CD4-positive, CD25-positive, alpha-beta regulatory T cell (primary cell): ENCODE measurements at regions not wholly inside any gene's neighbourhood (a gene's known extent, or its start where the extent isn't known, plus 50 kb on each side); places are given as distances from the start of the nearest gene placed in this dataset.
"Not testable (repeated sequence)": the region's sequence is repeated elsewhere in the genome, so short reads cannot be mapped to it uniquely, and the experiment has no call there.

Experiments used
- ATAC-seq, 2 donors: fragments of 150-1000 bp; cut with Tn5 transposase; one replicate each; pipeline ENCODE4 v1.10.0; 2021; ENCODE audit warnings: low read depth in 2 of 2, moderate number of reproducible peaks in 2 of 2, moderate library complexity in 1 of 2
- DNase-seq, 3 donors: peaks; one replicate each; pipeline versions ENCODE4 v3.0.0 to v3.0.0-alpha.2; 2012 to 2022; ENCODE audit warnings: mixed read lengths in 1 of 3
- H3K27ac ChIP-seq: one replicate; pipeline ENCODE4 v1.7.0; 2013; ENCODE audit warnings: mild to moderate bottlenecking, low read length; ENCODE audit not compliant: insufficient read depth, poor library complexity, severe bottlenecking
- H3K27me3 ChIP-seq: one replicate; pipeline ENCODE4 v1.7.0; 2013; ENCODE audit warnings: low read length; ENCODE audit not compliant: control insufficient read depth, insufficient read depth
- H3K36me3 ChIP-seq: one replicate; pipeline ENCODE4 v1.7.0; 2013; ENCODE audit warnings: mild to moderate bottlenecking, low read length, moderate library complexity; ENCODE audit not compliant: control insufficient read depth, insufficient read depth
- H3K4me1 ChIP-seq: 2 replicates; pipeline ENCODE4 v1.7.0; 2013; ENCODE audit warnings: mild to moderate bottlenecking, low read length; ENCODE audit not compliant: insufficient read depth, control insufficient read depth, poor library complexity, severe bottlenecking
- H3K4me3 ChIP-seq: one replicate; pipeline ENCODE4 v1.7.0; 2013; ENCODE audit warnings: low read depth, mild to moderate bottlenecking, low read length, moderate library complexity
- H3K9me3 ChIP-seq, 2 experiments: 1 replicate in 1 of 2; 2 replicates in 1 of 2; pipeline ENCODE4 v1.7.0; 2013; ENCODE audit warnings: low read length in 2 of 2, mild to moderate bottlenecking in 1 of 2, moderate library complexity in 1 of 2; ENCODE audit not compliant: control insufficient read depth in 2 of 2
- H3K27ac Mint-ChIP-seq, 3 donors: one replicate each; pipeline ENCODE4 v1.8.0; 2020 to 2022; ENCODE audit warnings: mild to moderate bottlenecking in 3 of 3, mixed read lengths in 3 of 3, moderate library complexity in 2 of 3
- H3K27me3 Mint-ChIP-seq: one replicate; pipeline ENCODE4 v1.8.0; 2022; ENCODE audit warnings: mild to moderate bottlenecking, mixed read lengths
- H3K36me3 Mint-ChIP-seq: one replicate; pipeline ENCODE4 v1.8.0; 2020; ENCODE audit warnings: mixed read lengths
- H3K4me1 Mint-ChIP-seq, 4 donors: one replicate each; pipeline ENCODE4 v1.8.0; 2020 to 2022; ENCODE audit warnings: mixed read lengths in 4 of 4, mild to moderate bottlenecking in 1 of 4
- H3K4me3 Mint-ChIP-seq, 4 donors: one replicate each; pipeline ENCODE4 v1.8.0; 2020 to 2022; ENCODE audit warnings: mild to moderate bottlenecking in 4 of 4, mixed read lengths in 4 of 4, moderate library complexity in 3 of 4
- H3K9me3 Mint-ChIP-seq, 7 donors: one replicate each; pipeline ENCODE4 v1.8.0; 2020 to 2022; ENCODE audit warnings: mixed read lengths in 7 of 7, mild to moderate bottlenecking in 3 of 7, moderate library complexity in 2 of 7

DNA sequence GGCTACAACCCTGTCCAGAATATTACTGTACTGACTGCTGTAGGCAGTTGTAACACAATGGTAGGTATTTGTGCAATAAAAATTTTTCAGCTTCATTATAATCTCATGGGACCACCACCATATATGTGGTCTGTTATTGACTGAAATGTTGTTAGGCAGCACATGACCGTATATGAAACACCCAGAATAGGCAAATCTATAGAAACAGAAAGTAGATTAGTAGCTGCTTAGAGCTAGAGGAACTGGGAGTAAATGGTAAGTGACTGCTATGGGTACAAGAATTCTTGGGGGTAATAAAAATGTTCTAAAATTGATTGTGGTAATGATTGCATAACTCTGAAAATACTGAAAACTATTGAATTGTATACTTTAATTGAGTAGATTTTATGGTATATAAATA lies 185.7 kb downstream of the ESM1 start:
- H3K36me3 ChIP-seq = no peaks in the 10 kb centered on the region
- H3K27me3 ChIP-seq = peaks cover 2% of the 10 kb centered on the region
- no peaks in the 10 kb centered on the region for H3K9me3 ChIP-seq
- Mint-ChIP-seq H3K4me1 (peaks cover 0 to 4% (median 2%) of the 10 kb centered on the region in 4 donors), H3K36me3 (no peaks in the 10 kb centered on the region), H3K27ac (no peak overlapping the region), H3K4me3 (no peak overlapping the region), H3K9me3 (peaks cover 0 to 1% (median 0%) of the 10 kb centered on the region in 7 donors), H3K27me3 (peaks cover 21% of the 10 kb centered on the region)
- no peak overlapping the region for H3K4me3 ChIP-seq
- no peak for DNase-seq
- no peak overlapping the region for H3K27ac ChIP-seq
- H3K4me1 ChIP-seq = no peaks in the 10 kb centered on the region
- ATAC-seq = no peak

- Mint-ChIP-seq H3K27ac (no peak overlapping the region), H3K27me3 (peaks cover 37% of the 10 kb centered on the region), H3K36me3 (no peaks in the 10 kb centered on the region), H3K9me3 (peaks cover 0 to 6% (median 0%) of the 10 kb centered on the region in 7 donors), H3K4me3 (no peak overlapping the region), H3K4me1 (peaks cover 0 to 9% (median 2%) of the 10 kb centered on the region in 4 donors)
- DNase-seq = no peak
- no peak overlapping the region for H3K4me3 ChIP-seq
- ATAC-seq = no peak
- H3K4me1 ChIP-seq = no peaks in the 10 kb centered on the region
- no peaks in the 10 kb centered on the region for H3K36me3 ChIP-seq
- peaks cover 2% of the 10 kb centered on the region for H3K27me3 ChIP-seq
- no peak overlapping the region for H3K27ac ChIP-seq
- no peaks in the 10 kb centered on the region for H3K9me3 ChIP-seq
Measured at GRCh38 chr5:54795777-54796176, 189.6 kb downstream of the ESM1 start.

GRCh38 chr5:54795284-54795683 lies 190.1 kb downstream of the ESM1 start:
- no peaks in the 10 kb centered on the region for H3K4me1 ChIP-seq
- H3K27me3 Mint-ChIP-seq = peaks cover 41% of the 10 kb centered on the region
- H3K4me3 Mint-ChIP-seq = no peak overlapping the region

DNA sequence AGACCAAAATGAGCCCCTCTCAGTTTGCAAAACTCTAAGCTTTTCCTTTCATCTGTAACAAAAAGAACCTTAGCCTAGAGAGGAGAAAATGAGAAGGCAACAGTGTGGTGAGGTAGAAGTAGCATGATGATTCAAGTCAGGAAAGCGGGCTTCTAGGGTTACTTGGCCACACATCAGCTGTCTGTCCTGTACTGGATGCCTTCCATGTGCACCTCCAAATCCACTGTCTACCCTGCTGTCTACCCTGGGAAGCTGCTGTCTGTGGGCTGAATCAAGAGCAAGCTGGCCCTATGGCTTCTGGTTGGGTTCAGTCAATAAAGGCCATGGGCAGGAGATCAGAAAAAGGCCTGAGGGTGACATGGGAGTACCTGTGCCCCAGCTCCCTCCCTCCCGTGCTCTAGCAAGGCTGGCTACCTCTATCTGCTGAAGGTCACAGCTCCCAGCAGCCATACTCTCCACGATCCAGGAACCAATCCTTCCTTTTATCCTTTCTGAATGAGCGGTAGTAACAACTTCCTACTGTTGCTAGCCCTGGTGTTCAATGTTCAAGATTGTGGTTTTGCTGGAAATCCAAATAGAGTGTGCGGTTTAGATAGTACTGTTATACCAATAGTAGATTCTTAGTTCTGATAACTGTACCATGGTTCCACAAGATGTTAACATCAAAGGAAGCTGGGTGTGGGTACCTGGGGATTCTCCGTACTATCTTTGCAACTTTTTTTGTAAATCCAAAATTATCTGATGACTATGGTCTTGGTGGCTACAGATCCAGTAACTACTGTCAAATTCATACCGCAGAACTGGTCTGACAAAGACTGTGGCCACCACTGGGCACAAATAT lies 191.0 kb downstream of the ESM1 start:
- ATAC-seq = no peak
- Mint-ChIP-seq H3K4me3 (no peak overlapping the region), H3K27ac (no peak overlapping the region)

More at GRCh38 chr5:54795284-54795683, 190.1 kb downstream of the ESM1 start:
- Mint-ChIP-seq H3K4me1 (peaks cover 0 to 9% (median 2%) of the 10 kb centered on the region in 4 donors), H3K27ac (no peak overlapping the region), H3K36me3 (no peaks in the 10 kb centered on the region), H3K9me3 (peaks cover 0 to 5% (median 0%) of the 10 kb centered on the region in 7 donors)
- H3K9me3 ChIP-seq = no peaks in the 10 kb centered on the region
- H3K27me3 ChIP-seq = peaks cover 2% of the 10 kb centered on the region
- no peak for ATAC-seq
- DNase-seq = no peak
- no peak overlapping the region for H3K27ac ChIP-seq
- no peak overlapping the region for H3K4me3 ChIP-seq
- no peaks in the 10 kb centered on the region for H3K36me3 ChIP-seq

DNA sequence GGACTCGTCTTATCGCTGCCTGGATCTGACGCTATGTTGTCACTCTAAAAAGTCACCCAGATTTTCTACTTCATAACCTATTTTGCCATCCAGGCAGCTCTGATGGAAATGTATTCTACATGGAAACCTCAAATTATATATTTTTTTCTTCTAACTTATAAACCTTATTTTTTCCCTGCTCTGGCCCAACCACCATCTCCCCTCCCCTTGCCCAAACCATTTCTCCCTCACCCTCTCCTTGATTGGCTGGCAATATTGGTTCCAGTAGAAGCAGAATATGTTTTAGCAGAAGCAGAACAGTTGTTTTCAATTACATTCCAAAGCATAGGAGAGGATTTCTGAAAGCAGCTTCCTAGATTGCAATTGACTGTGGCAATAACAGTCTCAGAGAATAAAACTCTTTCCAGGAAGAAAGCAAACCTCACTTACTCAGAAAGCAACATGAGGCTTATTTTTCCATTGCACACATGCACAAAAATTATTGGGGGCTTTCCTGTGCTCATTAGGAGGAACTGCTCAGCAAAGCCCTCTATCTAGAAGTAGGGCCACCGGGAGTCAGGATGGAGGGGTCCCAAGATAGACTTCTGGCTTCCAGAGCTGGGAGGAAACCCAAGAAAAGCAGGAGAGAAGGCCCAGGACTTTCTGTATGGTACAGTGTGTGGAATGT lies 191.8 kb downstream of the ESM1 start:
- Histone ChIP-seq H3K4me3 (no peak overlapping the region), H3K27ac (no peak overlapping the region), H3K36me3 (no peaks in the 10 kb centered on the region), H3K27me3 (peaks cover 2% of the 10 kb centered on the region), H3K4me1 (no peaks in the 10 kb centered on the region), H3K9me3 (no peaks in the 10 kb centered on the region)
- Mint-ChIP-seq H3K27ac (no peak overlapping the region), H3K27me3 (peaks cover 41% of the 10 kb centered on the region), H3K36me3 (no peaks in the 10 kb centered on the region), H3K9me3 (peaks cover 0 to 5% (median 0%) of the 10 kb centered on the region in 7 donors), H3K4me3 (no peak overlapping the region), H3K4me1 (peaks cover 0 to 9% (median 2%) of the 10 kb centered on the region in 4 donors)
- DNase-seq (no peak), ATAC-seq (no peak)

More for the DNA sequence above, 191.0 kb downstream of the ESM1 start:
- Mint-ChIP-seq H3K4me1 (peaks cover 0 to 9% (median 2%) of the 10 kb centered on the region in 4 donors), H3K36me3 (no peaks in the 10 kb centered on the region), H3K27me3 (peaks cover 41% of the 10 kb centered on the region), H3K9me3 (peaks cover 0 to 5% (median 0%) of the 10 kb centered on the region in 7 donors)
- H3K4me1 ChIP-seq = no peaks in the 10 kb centered on the region
- DNase-seq = no peak
- H3K27me3 ChIP-seq = peaks cover 2% of the 10 kb centered on the region
- no peak overlapping the region for H3K4me3 ChIP-seq
- H3K9me3 ChIP-seq = no peaks in the 10 kb centered on the region
- no peaks in the 10 kb centered on the region for H3K36me3 ChIP-seq
- H3K27ac ChIP-seq = no peak overlapping the region

- H3K36me3 ChIP-seq = no peaks in the 10 kb centered on the region
- Mint-ChIP-seq H3K9me3 (peaks cover 0 to 5% (median 0%) of the 10 kb centered on the region in 7 donors), H3K27me3 (peaks cover 41% of the 10 kb centered on the region), H3K36me3 (no peaks in the 10 kb centered on the region), H3K4me1 (peaks cover 0 to 9% (median 2%) of the 10 kb centered on the region in 4 donors), H3K4me3 (no peak overlapping the region), H3K27ac (no peak overlapping the region)
- H3K9me3 ChIP-seq = no peaks in the 10 kb centered on the region
- no peaks in the 10 kb centered on the region for H3K4me1 ChIP-seq
- no peak for DNase-seq
- no peak for ATAC-seq
- H3K27ac ChIP-seq = no peak overlapping the region
- no peak overlapping the region for H3K4me3 ChIP-seq
- peaks cover 2% of the 10 kb centered on the region for H3K27me3 ChIP-seq
Measured at GRCh38 chr5:54792611-54793404, 192.6 kb downstream of the ESM1 start.

GRCh38 chr5:54787910-54788309 lies 197.5 kb downstream of the ESM1 start:
- not testable (repeated sequence) for H3K36me3 ChIP-seq, H3K27ac Mint-ChIP-seq, H3K9me3 Mint-ChIP-seq, ATAC-seq, H3K9me3 ChIP-seq, H3K4me3 Mint-ChIP-seq, H3K36me3 Mint-ChIP-seq, H3K4me3 ChIP-seq, H3K27ac ChIP-seq, H3K4me1 Mint-ChIP-seq, DNase-seq, H3K4me1 ChIP-seq, H3K27me3 ChIP-seq
- H3K27me3 Mint-ChIP-seq = peaks cover 16% of the 10 kb centered on the region
